ENCODE measurements at regions not wholly inside any gene's neighbourhood (a gene's known extent, or its start where the extent isn't known, plus 50 kb on each side); places are given as distances from the start of the nearest gene placed in this dataset.

DNA sequence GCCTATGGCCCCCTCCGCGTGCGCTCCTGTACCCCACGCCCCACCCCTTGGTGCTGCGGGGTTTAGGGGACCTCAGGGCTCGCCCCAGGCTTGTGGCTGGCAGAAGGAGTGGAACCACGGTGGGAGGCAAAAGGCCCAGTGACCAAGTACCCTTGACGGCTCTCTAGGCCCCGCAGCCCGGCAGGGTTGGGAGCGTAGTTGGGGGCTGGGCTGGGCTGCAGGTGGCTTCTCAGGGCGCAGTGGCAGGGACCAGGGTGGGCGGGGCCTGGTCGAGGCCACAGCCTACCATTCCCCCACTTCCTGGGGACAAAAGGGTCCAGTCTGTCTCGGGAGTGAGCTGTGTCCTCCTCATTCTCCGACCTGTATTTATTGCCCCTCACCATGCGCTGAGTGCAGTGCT lies 124.9 kb downstream of the RBFOX3 start:
- BruUV-seq (replicated peaks), result no TSS peak
- no peak overlapping the region for H3K4me3 ChIP-seq (ENCODE audit: low read length)
- H3K27ac ChIP-seq (ENCODE audit: low read length), result no peak overlapping the region
- peaks cover 90% of the 10 kb centered on the region for H3K27me3 ChIP-seq (ENCODE audit: low read length)
- H3K9me3 ChIP-seq (ENCODE audit: low read length), result no peaks in the 10 kb centered on the region
- no peak overlapping the region for H3K4me2 ChIP-seq (ENCODE audit: low read length)
- no peaks in the 10 kb centered on the region for H3K79me2 ChIP-seq (ENCODE audit: low read length)
- H3F3A ChIP-seq (ENCODE audit: low read length, unreplicated experiment), result no peaks in the 10 kb centered on the region
- ChIA-PET POLR2A (ENCODE audit: unreplicated experiment) (no interaction called here), CTCF (no interaction called here)
- no peaks in the 10 kb centered on the region for H3K4me1 ChIP-seq (ENCODE audit: insufficient read depth, low read length)
- H3K36me3 ChIP-seq (ENCODE audit: low read depth, low read length), result no peaks in the 10 kb centered on the region
- H2AFZ ChIP-seq (ENCODE audit: low read length), result no peak overlapping the region
- no peak for ATAC-seq
- H3K9ac ChIP-seq (ENCODE audit: low read length), result no peak overlapping the region
- intact Hi-C loops (cut with micrococcal nuclease), result no loop called here
- TF ChIP-seq EZH2 (IDR thresholded peaks at IDR 0.05; ENCODE audit: low read length, unreplicated experiment) (no peak), EZH2phosphoT487 (IDR thresholded peaks at IDR 0.05; ENCODE audit: borderline replicate concordance, low read length) (no peak)
- TF ChIP-seq, protein P1, sequence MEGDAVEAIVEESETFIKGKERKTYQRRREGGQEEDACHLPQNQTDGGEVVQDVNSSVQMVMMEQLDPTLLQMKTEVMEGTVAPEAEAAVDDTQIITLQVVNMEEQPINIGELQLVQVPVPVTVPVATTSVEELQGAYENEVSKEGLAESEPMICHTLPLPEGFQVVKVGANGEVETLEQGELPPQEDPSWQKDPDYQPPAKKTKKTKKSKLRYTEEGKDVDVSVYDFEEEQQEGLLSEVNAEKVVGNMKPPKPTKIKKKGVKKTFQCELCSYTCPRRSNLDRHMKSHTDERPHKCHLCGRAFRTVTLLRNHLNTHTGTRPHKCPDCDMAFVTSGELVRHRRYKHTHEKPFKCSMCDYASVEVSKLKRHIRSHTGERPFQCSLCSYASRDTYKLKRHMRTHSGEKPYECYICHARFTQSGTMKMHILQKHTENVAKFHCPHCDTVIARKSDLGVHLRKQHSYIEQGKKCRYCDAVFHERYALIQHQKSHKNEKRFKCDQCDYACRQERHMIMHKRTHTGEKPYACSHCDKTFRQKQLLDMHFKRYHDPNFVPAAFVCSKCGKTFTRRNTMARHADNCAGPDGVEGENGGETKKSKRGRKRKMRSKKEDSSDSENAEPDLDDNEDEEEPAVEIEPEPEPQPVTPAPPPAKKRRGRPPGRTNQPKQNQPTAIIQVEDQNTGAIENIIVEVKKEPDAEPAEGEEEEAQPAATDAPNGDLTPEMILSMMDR (conservative IDR thresholded peaks at IDR 0.05; ENCODE audit: low read depth, low read length), result no peak
- no peaks in the 10 kb centered on the region for H4K20me1 ChIP-seq (ENCODE audit: low read length)
- no peak for DNase-seq
- no peaks in the 10 kb centered on the region for H3K9me2 ChIP-seq (replicated peaks; ENCODE audit: low read length)

DNA sequence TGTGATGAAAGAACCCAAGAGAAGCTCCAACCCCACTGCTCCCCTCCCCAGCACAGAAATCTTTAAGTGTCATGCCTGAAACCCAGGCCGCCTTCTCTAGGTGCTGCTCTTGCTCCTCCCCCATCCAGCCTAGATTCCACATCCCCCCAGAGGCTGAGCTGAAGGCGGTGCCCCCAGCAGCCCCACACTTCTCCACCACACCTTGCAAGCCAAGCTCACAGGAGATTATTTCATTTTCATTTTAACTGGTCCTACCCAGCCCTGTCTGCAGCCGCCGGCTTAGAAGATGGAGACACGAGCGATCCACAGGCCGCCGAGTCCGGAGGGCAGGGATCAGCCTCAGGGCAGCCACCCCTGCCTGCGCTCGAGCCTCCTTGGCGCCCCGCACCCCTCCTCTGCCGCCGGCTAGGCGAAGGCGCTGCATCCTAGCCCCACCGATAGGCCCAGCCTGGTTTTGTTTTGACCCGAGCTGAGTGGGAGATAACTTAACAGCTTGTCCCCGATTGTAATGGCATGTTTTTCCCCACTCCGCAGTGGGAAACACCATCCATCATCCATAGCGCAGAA lies 125.3 kb downstream of the RBFOX3 start:
- no peaks in the 10 kb centered on the region for H3K9me3 ChIP-seq (ENCODE audit: low read length)
- DNase-seq, result no peak
- no peak overlapping the region for H3K4me3 ChIP-seq (ENCODE audit: low read length)
- H2AFZ ChIP-seq (ENCODE audit: low read length), result no peak overlapping the region
- intact Hi-C loops (cut with micrococcal nuclease), result no loop called here
- no peaks in the 10 kb centered on the region for H3K4me1 ChIP-seq (ENCODE audit: insufficient read depth, low read length)
- TF ChIP-seq, protein P1 (conservative IDR thresholded peaks at IDR 0.05; ENCODE audit: low read depth, low read length), result no peak
- TF ChIP-seq EZH2 (IDR thresholded peaks at IDR 0.05; ENCODE audit: low read length, unreplicated experiment), result no peak
- no peak for TF ChIP-seq EZH2phosphoT487 (IDR thresholded peaks at IDR 0.05; ENCODE audit: borderline replicate concordance, low read length)
- BruUV-seq (replicated peaks), result no TSS peak
- no peaks in the 10 kb centered on the region for H3K79me2 ChIP-seq (ENCODE audit: low read length)
- ChIA-PET POLR2A (ENCODE audit: unreplicated experiment) (no interaction called here), CTCF (no interaction called here)
- peaks cover 92% of the 10 kb centered on the region for H3K27me3 ChIP-seq (ENCODE audit: low read length)
- no peak for ATAC-seq
- H4K20me1 ChIP-seq (ENCODE audit: low read length), result no peaks in the 10 kb centered on the region
- H3F3A ChIP-seq (ENCODE audit: low read length, unreplicated experiment), result no peaks in the 10 kb centered on the region
- H3K9ac ChIP-seq (ENCODE audit: low read length), result no peak overlapping the region
- H3K36me3 ChIP-seq (ENCODE audit: low read depth, low read length), result no peaks in the 10 kb centered on the region
- H3K9me2 ChIP-seq (replicated peaks; ENCODE audit: low read length), result no peaks in the 10 kb centered on the region
- no peak overlapping the region for H3K27ac ChIP-seq (ENCODE audit: low read length)
- H3K4me2 ChIP-seq (ENCODE audit: low read length), result no peak overlapping the region

DNA sequence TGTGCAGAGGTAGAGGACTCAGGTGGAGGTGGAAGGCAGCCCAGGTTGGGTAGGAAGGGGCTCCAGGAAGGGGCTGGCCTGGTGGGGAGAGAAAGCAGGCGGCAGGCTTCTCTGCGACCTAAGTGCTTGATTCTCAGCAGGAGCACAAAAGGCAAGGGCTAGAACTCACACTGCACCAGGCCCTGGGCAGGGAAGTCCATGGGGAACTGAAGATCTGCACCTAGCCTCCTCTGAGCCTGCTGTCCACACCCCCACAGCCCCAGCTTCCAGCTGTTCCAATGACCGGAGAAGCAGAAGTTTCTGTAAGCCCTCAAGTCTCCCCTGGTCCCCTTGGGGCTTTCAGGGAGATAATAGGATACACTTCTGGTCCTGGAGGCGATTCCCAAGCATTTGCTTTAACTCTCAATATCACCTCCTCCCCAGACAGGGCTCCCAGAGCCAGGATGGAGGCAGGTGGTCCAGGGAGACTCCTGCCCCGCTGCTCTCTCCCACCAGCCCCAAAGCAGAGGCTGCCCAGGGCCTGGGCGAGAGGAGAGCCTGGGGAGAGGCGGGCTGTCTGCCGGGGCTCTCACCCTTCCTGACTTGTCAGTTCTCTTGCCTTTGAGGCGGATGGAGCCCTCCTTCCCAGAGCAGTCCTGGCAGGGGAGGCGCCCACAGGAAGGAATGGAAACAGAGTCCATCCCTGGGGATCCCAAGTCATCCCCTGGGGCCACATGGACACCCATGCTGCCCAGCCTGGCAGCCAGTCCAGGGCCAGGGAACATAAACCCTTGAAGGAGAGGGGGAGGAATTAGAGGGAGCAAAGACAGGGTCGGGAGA lies 126.0 kb downstream of the RBFOX3 start:
- Histone ChIP-seq H3K4me3 (ENCODE audit: low read length) (no peak overlapping the region), H3K9me3 (ENCODE audit: low read length) (no peaks in the 10 kb centered on the region), H2AFZ (ENCODE audit: low read length) (no peak overlapping the region), H3K36me3 (ENCODE audit: low read depth, low read length) (no peaks in the 10 kb centered on the region), H3F3A (ENCODE audit: low read length, unreplicated experiment) (no peaks in the 10 kb centered on the region), H3K4me2 (ENCODE audit: low read length) (no peak overlapping the region), H4K20me1 (ENCODE audit: low read length) (no peaks in the 10 kb centered on the region), H3K4me1 (ENCODE audit: insufficient read depth, low read length) (no peaks in the 10 kb centered on the region), H3K9ac (ENCODE audit: low read length) (no peak overlapping the region), H3K79me2 (ENCODE audit: low read length) (no peaks in the 10 kb centered on the region), H3K9me2 (replicated peaks; ENCODE audit: low read length) (no peaks in the 10 kb centered on the region), H3K27me3 (ENCODE audit: low read length) (peaks cover 92% of the 10 kb centered on the region), H3K27ac (ENCODE audit: low read length) (no peak overlapping the region)
- ATAC-seq, result no peak
- DNase-seq, result no peak
- no TSS peak for BruUV-seq (replicated peaks)
- POLR2A ChIA-PET (ENCODE audit: unreplicated experiment), result no interaction called here
- no peak for TF ChIP-seq EZH2 (IDR thresholded peaks at IDR 0.05; ENCODE audit: low read length, unreplicated experiment)
- no peak for TF ChIP-seq EZH2phosphoT487 (IDR thresholded peaks at IDR 0.05; ENCODE audit: borderline replicate concordance, low read length)
- TF ChIP-seq, protein P1 (conservative IDR thresholded peaks at IDR 0.05; ENCODE audit: low read depth, low read length), result no peak
- CTCF ChIA-PET, result no interaction called here
- intact Hi-C loops (cut with micrococcal nuclease), result no loop called here
